ENCODE measurements at regions not wholly inside any gene's neighbourhood (a gene's known extent, or its start where the extent isn't known, plus 50 kb on each side); places are given as distances from the start of the nearest gene placed in this dataset.

DNA sequence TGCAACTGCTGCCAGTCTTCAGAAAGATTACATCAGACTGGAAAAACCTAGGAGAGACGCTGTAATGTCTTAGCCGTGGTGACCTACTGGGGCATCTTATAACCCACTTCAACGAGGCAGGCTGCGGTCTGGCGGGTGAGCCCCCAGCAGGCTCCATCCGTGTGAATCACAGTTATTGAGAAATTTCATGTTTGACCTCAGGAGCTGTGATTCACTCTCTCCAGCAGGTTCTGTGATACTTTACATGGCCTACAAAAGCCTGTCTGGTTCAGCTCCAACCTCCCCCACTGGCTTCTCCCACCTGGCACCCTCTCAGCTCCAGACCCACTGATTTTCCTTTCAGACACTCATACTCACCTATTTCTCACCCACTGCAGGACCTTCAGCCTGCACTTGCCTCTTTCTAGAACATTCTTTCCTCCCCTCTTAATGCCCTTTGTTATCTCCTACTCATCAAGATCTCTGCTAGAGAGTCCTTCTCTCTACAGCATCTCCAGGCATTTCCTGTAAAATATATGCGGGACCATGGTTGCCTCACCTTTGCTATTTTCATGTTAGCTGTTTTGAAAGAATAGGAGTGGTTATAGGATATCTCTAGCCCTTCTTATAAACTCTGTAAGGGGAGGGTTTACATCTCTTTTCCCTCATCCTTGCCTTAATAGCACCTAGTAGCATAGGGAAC lies 227.9 kb downstream of the MAF start:
- peak; percentile 83 for DNase-seq (ENCODE audit: low read depth)

DNA sequence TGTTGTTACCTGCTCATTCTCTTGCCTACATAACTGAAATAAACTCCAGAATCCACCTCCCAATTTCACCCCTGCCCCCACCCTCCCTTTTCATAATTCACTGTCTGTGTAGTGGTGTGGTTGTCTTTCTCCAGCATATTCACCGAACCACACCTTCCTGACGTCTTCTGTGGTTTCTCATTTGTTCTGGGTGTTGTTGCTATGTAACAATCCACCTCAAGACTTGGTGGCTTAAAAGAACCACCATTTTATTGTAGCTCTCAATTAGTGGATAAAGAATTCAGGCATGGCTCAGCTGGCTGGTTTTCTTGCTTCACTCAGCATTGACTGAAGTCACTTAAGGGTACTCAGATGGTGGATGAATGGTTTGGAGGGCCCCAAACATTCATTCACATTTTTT lies 229.8 kb downstream of the MAF start:
- no peak for DNase-seq (ENCODE audit: low read depth)

DNA sequence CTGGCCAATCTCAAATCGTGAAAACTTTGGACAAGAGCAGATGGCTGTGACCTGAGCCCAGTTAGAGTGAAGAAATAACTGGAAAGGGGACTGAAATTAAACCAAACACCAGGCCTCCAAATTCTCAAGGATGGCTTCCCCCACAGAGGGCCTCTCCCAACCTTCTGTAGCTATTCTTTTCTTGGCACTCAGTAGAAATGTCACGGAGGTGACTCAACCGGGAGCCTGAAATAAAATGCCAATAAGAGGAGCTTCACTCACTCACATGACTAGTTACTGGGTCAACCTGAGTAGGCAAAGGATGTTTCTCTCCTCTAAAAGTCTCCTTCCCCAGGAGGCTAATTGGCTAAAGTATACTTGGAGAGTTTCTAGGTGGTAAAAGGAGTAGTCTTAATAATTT lies 230.7 kb downstream of the MAF start:
- no peak for DNase-seq (ENCODE audit: low read depth)

DNA sequence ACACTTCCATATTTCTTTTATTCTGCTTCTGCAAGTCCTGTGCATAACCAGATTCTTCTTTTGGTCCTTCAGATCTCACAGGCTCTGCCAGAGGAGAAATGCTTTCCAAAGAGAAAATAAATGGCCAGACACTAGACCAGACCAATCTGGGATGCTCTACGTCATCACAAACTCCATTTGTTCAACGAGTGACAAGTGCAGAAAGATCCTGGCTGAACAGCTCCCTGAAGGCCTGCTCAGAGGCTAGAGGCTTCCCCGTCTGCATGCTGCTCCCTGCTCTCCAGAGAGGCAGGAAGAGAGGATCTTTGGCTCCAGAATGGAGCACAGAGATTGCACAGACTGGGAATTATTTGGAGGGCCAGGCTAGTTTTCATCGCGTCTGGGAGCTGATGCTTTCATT lies 232.7 kb downstream of the MAF start:
- no peak for DNase-seq (ENCODE audit: low read depth)

DNA sequence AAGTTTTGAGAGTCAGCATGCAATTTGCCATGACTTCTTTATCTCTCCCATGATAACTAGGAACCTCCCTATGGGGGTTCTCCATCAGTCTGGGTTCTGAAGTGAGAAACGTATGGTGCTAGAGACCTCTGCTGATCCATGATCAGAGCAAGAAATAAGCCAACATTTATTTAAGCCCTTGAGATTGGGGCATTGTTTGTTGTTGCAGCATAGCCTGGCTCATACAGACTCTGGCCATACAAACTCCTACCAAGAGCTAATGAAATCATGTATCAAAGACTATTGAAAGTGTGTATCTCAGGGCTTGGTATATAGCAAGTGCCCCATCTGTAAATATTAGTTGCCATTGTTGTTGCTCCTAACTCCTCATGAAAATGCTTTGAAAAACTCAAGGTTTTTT lies 233.9 kb downstream of the MAF start:
- DNase-seq (ENCODE audit: low read depth): no peak

DNA sequence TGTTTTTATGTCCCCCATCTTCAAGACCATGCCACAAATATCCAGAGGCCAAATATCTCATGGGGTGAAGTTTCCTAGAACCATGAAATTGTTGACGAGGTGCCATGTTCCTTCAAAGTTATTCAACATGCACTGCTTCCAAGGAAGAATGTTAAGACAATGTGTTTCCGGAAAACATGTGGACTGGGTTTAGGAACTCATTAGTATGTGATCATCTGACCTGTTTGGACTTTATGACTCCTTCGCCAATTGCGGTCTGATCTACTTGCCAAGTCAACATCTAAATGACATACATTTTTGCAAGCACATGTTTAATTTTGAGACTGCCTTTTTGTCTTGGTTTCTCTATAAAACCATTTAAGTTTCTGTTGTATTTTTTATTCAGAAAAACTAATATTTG lies 234.8 kb downstream of the MAF start:
- DNase-seq (ENCODE audit: low read depth): no peak

DNA sequence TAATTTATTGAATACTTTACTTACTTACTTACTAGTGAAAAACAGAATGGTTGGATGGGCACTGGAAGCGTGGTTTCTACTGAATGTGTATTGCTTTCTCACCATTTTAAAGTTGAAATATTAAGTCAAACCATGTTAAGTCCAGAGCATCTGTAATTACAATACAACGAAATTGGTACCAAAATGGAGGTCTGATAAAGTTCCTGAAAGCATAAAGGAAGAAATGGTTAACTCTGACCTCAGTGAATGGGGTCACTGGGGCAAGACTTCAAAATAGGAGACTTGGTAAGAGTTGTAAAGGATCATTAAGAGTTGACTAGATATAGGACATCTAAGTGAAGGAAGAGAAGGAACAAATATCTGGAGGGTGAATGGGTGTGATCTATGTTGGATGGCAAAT lies 237.1 kb downstream of the MAF start:
- DNase-seq (ENCODE audit: low read depth): no peak

DNA sequence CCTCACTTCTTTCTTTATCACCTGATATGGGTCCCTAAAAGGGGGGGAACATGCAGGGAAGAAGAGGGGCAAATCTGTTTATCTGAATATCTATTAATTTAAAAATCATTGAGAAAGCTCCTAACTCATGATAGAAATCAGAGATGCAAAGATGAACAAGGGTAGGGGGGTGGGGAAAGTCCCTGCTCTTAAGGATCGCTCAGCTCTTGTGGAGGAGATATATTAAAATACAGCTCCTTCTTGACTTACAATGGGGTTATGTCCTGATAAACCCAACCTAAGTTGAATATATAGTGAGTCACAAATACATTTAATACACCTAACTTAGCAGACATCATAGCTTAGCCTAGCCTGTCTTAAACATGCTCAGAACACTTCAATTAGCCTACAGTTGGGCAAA lies 237.5 kb downstream of the MAF start:
- no peak for DNase-seq (ENCODE audit: low read depth)

DNA sequence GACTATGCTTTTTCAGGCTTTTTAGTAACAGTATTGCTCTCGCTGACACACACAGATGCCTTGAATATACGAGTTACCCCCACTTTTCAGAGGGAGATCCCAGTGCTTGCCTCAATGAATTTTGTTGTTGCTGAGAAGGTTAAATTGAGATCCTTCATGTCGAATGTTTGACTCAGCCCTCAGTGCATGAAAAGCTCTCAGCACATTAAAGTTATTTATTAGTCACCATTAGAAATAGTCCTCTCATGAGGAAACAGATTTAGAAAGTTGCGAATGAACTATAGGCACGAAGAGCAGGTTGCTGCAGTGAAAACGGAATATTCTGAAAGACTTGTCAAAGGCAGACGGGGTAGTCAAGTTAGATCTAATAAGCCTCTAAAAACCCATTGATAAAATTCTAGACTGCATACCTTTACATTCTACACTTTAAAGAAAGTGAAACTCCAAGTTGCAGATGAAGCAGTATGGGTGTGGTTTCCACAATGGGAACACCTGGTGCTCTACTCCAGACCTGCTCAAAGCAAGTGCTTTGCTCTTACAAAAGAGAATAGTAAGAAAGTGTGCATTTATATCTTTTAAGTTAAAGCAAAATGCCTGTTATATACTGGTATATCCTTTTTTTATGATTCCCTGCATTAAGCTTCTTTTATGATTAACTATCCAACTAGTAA lies 238.1 kb downstream of the MAF start:
- no peak for DNase-seq (ENCODE audit: low read depth)

DNA sequence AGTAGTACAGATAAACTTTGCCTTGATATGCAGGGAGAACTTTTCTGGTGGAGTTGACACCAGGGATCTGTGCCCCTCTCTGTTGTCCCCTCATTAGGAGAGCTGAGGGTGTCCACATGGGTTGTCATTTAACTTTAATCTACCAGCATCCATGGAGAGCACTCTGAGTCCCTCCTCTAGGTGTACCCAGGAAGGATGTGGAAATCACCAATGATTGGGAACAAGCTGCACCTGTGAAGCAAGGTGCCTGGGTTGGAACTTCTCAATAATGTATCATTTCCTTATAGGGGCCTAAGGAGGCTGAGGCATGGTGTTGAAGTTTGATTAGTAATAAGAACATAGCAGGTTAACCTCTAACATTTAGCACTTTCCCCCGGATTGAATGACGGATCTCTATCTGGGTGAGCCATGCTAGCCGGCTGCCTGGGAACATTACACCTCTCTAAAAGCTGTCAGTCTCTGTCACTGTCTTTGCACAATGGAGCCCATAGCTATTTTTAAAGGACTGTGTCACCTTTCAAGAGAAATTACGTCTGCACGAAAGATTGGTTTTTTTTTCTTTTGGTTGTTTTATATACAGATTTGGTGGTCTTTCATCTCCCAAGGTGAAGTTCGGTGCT lies 239.3 kb downstream of the MAF start:
- DNase-seq (ENCODE audit: low read depth): no peak

DNA sequence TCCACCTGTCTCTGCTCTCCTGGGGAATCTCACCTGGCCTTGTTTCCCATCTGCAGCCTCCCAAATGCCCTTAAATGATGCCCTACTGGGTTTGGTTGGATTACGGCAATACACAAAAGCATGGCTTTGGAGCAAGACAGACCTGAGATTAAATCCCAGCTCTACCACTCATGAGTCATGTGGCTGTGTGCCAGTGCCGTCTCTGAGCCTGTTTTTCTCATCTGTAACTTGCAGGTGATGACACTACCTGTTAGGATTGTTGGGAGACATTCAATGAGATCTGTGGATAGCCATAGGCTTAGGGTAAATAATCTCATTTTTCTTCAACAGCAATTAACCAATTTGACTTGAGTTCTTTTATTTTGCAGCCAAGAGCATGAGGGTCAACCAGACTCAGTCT lies 240.3 kb downstream of the MAF start:
- no peak for DNase-seq (ENCODE audit: low read depth)

DNA sequence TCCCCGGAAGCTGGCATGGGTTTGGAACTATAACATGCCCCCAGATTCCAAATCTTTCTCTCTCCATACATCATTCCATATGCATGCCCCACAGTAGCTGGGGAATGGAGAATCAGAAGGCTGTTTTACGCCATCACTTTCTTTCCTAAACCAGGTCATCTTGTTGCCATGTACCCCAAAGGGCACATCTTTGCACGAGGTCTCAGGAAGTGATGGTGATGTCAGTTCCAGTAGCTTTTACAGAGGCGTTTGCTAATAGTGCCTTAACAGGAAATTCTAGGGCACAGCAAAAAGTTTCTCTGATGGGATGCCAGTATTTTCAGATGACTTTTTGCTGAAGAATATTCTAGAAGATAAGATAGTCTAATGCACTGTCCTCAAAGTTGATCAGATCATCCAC lies 241.5 kb downstream of the MAF start:
- no peak for DNase-seq (ENCODE audit: low read depth)

DNA sequence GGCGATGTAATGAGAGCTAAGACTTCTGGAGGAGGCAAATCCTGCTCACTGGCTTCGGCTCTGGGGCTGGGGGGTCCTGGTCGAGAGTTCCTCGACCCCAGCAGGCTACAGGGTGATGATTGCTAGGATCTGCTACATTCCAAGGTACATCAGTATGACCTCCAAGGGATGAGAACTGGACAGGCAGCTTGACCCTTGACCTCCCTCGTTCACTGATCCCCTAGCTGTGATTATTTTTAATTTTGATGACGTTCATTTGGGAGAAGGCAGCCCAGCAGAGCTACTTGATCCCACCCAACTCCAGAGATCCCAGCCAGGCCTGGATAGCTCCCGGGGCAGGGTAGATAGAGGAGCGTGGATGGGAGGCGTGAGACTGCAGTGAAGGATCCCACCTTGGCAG lies 242.3 kb downstream of the MAF start:
- DNase-seq (ENCODE audit: low read depth): no peak

DNA sequence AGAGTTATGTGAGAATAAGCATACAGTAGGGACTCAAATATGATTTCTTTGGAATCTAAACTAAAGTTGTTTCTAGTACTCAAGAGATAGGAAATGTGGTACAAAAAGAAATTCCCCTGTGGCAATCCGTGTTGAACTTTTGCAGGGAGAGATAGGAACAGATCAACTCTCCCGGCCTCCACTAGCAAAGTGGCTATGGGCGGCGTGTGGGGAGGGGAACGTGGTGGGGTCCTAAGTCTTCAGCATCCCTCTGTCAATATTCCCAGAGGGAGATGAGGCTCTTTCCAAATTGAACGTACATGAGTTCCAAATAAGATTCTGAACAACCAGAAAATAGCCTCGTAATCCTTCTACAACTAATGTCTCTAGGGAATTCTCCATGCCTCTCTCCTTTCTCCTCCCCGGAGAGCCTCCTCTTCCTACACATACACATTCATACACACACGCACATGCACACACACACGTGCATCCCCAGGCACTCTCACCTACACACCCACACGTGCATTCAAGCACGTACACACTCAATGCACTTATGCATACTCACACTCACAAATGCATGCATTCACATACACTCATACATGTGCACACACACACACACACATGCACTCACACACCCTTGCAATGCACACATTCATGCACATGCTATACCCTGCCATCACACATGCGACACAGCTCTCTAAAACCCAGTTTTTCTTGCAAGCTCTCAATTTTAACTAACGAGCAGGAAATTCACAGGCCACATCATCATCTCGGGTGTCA lies 244.8 kb downstream of the MAF start:
- no peak for DNase-seq (ENCODE audit: low read depth)

DNA sequence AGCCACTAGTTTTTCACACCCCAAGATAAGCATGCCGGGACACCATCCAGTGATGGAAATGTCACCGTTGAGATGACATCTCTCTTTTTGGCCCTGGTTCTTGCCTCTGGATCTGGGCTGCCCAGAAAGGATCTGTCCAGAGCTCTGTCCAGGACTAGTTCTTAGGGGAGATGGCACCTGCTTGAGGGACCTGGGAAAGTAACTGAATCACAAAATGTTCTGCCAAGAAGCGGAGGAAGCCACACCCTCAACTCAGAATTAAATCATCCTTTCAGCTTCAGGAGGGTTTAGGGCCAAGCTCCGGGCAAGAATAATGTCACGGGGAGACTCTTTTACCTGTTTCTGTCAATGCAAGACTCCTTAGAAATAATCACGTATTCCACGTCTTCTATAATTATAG lies 248.6 kb downstream of the MAF start:
- no peak for DNase-seq (ENCODE audit: low read depth)

DNA sequence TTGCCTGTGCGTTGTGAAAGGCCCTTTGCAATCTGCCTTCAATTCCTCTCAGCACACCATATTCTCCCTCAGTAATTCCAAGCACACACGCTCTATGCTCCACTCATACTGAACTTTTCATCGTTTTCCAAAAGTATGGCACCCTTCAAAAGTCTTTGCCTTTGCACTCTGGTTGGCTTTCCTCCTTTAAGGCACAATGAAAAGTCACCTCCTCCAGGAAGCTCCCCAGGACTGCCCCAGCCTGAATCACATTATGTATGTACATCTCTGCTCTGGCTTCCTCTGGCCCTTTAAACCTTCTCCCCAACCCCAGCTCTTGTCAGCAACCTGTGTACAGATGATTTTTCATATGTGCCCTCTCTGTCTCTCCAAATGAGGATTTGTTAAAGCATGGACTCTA lies 250.7 kb downstream of the MAF start:
- DNase-seq (ENCODE audit: low read depth): no peak

DNA sequence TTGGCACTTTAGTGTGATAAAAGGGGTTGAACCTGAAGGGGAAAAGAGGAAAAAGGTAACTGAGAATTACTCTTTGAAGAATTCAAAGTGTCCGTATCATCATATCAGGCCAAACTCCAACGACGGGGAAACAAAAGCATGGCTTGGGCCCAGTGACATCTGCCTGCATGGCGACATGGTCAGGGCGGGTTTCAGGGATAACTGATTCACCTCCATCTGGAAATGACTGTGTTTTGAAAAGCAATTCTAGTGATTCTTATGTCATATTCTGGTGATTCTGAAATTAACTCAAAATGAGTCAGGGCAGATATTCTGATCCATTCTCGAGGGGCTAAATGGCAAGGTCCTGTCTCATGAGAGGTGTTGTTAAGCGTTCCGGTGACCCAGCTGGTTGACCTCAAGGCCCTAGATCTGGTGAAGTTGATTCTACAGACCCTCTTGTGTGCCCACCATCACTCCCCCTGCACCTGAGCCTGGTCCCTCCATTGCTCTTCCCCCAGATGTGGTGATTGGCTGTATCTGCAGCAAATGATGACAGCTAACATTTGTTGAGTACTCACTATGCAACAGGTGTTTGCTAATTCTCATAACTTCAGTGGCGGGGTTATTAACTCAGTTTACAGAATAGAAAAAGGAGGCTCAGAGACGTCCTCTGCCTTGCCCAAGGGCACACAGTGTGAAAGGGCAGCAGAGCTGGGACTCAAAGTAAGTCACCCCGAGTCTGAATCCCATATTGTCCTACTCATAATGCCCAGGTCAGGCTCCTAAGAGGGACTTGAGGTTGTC lies 251.8 kb downstream of the MAF start:
- DNase-seq (ENCODE audit: low read depth): no peak

DNA sequence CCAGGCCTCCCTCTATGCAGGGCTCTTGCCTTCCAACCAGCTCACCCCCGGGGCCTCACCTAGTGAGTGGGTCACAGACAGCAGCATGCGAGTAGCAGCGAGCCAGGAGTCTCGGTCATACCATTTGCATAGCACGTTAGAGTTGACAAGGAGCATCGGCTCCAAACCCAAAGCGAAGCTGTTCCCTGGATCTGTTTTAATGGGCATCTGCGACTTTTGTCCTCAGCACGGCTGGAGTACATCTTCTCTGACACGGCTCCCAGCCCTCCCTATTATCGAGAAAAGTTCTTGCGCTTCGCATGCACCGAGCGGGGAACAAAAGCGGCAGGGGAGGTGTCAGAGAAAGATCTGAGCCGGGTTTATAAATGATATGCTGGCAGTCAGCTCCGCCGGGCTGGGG lies 253.3 kb downstream of the MAF start:
- DNase-seq (ENCODE audit: low read depth): no peak

DNA sequence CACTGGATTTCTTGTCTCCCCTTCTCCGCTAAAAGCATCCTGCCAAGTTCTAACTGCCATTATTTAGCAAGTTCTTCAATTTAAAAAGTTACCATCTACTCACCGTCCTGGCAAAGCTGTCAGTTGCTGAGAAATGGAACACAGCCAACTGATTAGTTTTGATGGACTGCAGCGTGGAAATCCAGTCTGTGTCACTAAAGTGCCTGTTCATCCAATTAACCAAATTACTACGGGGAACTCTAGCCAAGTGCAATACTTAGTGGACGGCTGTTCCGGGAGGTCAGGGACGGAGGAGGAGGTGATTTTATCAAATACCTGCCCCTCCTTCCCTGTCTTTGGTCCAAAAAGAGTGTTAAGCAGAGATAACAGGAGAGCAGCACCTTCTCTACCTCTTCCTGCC lies 260.7 kb downstream of the MAF start:
- no peak for DNase-seq (ENCODE audit: low read depth)

DNA sequence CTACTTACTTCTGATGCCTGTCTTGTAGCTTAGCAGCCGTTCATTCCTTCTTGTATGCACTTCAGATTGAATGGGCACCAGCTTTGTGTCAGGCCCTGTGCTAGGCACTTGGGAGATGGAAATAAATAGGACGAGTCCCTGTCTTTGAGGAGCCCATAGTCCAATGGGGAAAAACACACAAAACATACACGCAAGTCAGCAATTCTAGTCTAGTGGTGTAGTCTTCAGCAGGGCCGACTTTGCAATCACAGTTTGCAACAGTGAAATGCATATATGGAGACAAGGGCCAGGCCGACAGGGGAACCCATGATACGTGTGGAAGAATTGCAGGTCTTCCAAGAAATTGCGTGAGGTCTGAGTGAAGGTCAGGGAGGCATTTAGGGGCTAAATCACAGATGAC lies 262.6 kb downstream of the MAF start:
- no peak for DNase-seq (ENCODE audit: low read depth)

DNA sequence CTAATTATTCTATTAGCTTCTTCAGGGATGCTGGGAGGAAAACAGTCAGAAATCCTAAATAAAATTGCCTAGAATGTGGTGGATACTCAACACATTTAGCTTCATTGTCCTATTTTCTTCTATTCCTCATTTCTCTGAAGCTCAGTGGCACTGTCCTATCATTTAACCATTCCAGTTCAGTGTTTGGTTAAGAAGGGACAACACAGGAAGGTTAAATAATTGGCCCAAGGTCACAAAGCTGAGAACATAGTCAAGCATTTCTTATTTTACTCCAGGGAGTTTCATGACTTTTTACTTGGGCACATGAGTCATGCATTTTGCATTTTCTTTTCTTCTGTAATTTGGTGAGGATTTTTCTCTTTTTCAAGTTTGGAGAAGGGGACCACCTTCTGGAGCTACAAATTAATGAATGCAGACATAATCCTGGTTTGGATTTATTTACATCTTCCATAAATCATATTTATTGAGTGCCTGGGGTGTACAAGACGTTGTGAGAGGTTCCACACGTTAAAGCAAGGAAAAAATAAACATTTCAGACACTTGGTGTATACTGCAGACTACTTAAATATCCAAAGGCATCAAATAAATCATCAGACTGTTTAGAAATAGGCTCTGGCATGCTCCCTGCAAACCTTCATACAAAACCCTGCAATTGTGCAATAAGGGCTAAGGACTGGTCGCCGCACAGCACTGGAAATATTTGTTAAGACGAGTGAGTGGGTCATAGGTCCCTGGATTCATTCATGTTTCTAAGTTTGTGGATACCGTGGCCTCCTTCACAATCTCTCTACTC lies 263.9 kb downstream of the MAF start:
- no peak for DNase-seq (ENCODE audit: low read depth)
